ENCODE measurements at regions not wholly inside any gene's neighbourhood (a gene's known extent, or its start where the extent isn't known, plus 50 kb on each side); places are given as distances from the start of the nearest gene placed in this dataset.

DNA sequence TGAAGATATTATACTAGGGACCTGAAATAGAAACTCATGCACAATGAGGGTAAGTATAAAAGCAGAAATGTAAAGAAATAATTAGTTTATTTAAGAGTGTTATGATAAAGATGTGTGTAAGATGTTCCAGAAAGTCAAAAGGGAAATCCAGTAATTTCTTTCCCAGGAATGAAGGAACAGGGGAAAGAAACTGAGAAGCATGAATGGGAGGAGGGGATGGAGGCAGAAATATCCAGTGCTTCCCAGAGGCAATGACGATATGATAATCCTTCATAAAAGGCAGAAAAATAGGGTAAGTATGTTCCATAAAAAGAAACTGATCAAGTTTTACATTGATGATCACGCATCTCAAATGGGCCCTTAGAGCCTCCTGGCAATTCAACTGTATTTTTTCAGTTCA lies 120.7 kb upstream of the LPAR1 start:
- H3K36me3 ChIP-seq: no peaks in the 10 kb centered on the region
- intact Hi-C loops (cut with DNase I): no loop called here
- TF ChIP-seq POLR2A (IDR thresholded peaks at IDR 0.05) (no peak), POLR2AphosphoS5 (IDR thresholded peaks at IDR 0.05; ENCODE audit: insufficient read depth in 1 of 2, low read depth in 1 of 2) (no peak)
- TF ChIP-seq, protein P1, sequence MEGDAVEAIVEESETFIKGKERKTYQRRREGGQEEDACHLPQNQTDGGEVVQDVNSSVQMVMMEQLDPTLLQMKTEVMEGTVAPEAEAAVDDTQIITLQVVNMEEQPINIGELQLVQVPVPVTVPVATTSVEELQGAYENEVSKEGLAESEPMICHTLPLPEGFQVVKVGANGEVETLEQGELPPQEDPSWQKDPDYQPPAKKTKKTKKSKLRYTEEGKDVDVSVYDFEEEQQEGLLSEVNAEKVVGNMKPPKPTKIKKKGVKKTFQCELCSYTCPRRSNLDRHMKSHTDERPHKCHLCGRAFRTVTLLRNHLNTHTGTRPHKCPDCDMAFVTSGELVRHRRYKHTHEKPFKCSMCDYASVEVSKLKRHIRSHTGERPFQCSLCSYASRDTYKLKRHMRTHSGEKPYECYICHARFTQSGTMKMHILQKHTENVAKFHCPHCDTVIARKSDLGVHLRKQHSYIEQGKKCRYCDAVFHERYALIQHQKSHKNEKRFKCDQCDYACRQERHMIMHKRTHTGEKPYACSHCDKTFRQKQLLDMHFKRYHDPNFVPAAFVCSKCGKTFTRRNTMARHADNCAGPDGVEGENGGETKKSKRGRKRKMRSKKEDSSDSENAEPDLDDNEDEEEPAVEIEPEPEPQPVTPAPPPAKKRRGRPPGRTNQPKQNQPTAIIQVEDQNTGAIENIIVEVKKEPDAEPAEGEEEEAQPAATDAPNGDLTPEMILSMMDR (IDR thresholded peaks at IDR 0.05): no peak
- peaks cover 7% of the 10 kb centered on the region for H3K4me1 ChIP-seq
- H3K9me3 ChIP-seq: no peaks in the 10 kb centered on the region
- no peaks in the 10 kb centered on the region for H3K27me3 ChIP-seq
- H3K4me3 ChIP-seq: no peak overlapping the region
- peak overlapping the region; percentile 13 for H3K27ac ChIP-seq
- no peak for DNase-seq (ENCODE audit: extremely low spot score in 2 of 2)

DNA sequence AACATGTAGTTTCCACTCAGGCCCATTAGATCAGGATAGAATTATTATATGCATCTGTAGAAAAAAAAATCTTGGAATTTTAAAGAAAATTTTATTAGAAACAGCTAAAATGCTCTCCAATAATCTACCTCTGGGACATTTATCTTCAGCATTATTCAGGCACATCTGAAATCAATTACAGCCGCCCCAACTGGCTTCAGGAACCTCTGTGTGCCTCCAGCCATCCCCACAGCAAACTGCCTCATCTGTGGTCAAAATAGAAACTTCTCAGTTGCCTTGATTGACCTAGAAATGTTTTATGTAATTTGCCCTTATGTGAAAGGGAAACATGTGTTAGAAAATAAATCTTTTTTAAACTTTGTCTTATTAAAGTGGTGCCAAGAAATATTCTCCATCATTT lies 120.1 kb upstream of the LPAR1 start:
- H3K9me3 ChIP-seq: no peaks in the 10 kb centered on the region
- no peak overlapping the region for H3K4me3 ChIP-seq
- H3K36me3 ChIP-seq: no peaks in the 10 kb centered on the region
- DNase-seq (ENCODE audit: extremely low spot score in 2 of 2): no peak
- TF ChIP-seq POLR2AphosphoS5 (IDR thresholded peaks at IDR 0.05; ENCODE audit: insufficient read depth in 1 of 2, low read depth in 1 of 2): no peak
- TF ChIP-seq, protein P1 (IDR thresholded peaks at IDR 0.05): no peak
- TF ChIP-seq POLR2A (IDR thresholded peaks at IDR 0.05): no peak
- intact Hi-C loops (cut with DNase I): no loop called here
- H3K27me3 ChIP-seq: no peaks in the 10 kb centered on the region
- no peak overlapping the region for H3K27ac ChIP-seq
- peaks cover 3% of the 10 kb centered on the region for H3K4me1 ChIP-seq

- peaks cover 12% of the 10 kb centered on the region for H3K4me1 ChIP-seq
- H3K36me3 ChIP-seq: no peaks in the 10 kb centered on the region
- H3K27me3 ChIP-seq: no peaks in the 10 kb centered on the region
- TF ChIP-seq POLR2A (IDR thresholded peaks at IDR 0.05) (no peak), POLR2AphosphoS5 (IDR thresholded peaks at IDR 0.05; ENCODE audit: insufficient read depth in 1 of 2, low read depth in 1 of 2) (no peak)
- TF ChIP-seq, protein P1 (IDR thresholded peaks at IDR 0.05): no peak
- no peak overlapping the region for H3K4me3 ChIP-seq
- DNase-seq (ENCODE audit: extremely low spot score in 2 of 2): no peak
- intact Hi-C loops (cut with DNase I): no loop called here
- no peak overlapping the region for H3K27ac ChIP-seq
- no peaks in the 10 kb centered on the region for H3K9me3 ChIP-seq
These were observed 115.9 kb upstream of the LPAR1 start for GRCh38 chr9:111154081-111154562.

DNA sequence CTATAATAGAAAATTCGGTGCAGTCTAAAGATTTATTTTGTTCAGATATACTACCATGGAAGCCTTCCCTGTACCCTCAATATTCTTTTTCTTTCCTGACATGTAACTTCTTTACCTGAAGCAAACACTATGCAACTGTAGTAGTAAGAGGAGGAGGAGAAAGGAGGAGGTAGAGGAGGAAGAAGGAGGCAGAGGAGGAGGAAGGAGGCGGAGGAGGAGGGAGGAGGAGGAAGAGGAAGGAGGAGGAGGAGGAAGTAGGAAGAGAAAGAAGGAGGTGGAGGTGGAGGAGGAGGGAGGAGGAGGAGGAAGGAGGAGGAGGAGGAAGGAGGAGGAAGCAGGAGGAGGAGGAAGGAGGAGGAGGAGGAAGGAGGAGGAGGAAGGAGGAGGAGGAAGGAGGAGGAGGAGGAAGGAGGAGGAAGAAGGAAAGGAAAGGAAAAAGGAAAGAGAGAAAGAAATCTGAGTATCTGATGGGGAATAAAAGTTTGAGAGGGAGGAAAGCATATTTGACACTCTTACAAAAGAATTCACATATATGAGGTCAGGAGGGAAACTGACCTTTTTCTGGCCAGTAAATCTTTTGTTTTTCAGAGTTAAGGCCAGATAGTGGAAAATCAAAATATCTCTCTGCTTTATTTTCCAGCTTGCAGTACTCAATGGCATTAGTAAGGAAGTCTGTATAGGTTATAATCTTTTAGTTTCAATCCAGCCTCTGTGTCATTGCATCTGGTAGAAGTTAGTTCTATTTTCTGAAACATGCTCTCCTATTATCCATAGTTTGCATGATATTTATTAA lies 114.5 kb upstream of the LPAR1 start:
- DNase-seq (ENCODE audit: extremely low spot score in 2 of 2): no peak
- intact Hi-C loops (cut with DNase I): no loop called here
- no peaks in the 10 kb centered on the region for H3K9me3 ChIP-seq
- no peak for TF ChIP-seq POLR2AphosphoS5 (IDR thresholded peaks at IDR 0.05; ENCODE audit: insufficient read depth in 1 of 2, low read depth in 1 of 2)
- TF ChIP-seq POLR2A (IDR thresholded peaks at IDR 0.05): no peak
- TF ChIP-seq, protein P1 (IDR thresholded peaks at IDR 0.05): no peak
- no peaks in the 10 kb centered on the region for H3K36me3 ChIP-seq
- no peaks in the 10 kb centered on the region for H3K27me3 ChIP-seq
- no peak overlapping the region for H3K4me3 ChIP-seq
- H3K4me1 ChIP-seq: peaks cover 19% of the 10 kb centered on the region
- H3K27ac ChIP-seq: no peak overlapping the region

DNA sequence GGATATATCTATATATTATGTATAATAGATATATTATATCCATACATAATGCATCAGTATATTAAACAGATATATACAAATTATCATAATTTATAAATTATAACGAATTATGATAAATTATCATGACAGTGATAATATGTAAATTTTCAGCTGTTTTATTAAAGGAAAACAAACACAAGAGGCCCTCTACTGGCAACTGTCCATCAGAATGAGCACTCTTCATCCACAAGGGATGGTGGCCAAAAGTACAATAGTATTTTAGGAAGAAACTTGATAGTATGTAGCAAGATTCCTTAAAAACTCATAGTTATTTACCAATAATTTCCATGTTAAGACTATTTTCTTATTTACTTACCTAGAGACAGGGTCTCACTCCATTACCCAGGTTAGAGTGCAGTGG lies 113.3 kb upstream of the LPAR1 start:
- intact Hi-C loops (cut with DNase I): no loop called here
- no peaks in the 10 kb centered on the region for H3K27me3 ChIP-seq
- TF ChIP-seq POLR2A (IDR thresholded peaks at IDR 0.05): no peak
- no peak for TF ChIP-seq POLR2AphosphoS5 (IDR thresholded peaks at IDR 0.05; ENCODE audit: insufficient read depth in 1 of 2, low read depth in 1 of 2)
- TF ChIP-seq, protein P1 (IDR thresholded peaks at IDR 0.05): no peak
- H3K27ac ChIP-seq: no peak overlapping the region
- no peaks in the 10 kb centered on the region for H3K36me3 ChIP-seq
- H3K9me3 ChIP-seq: no peaks in the 10 kb centered on the region
- no peak for DNase-seq (ENCODE audit: extremely low spot score in 2 of 2)
- peaks cover 19% of the 10 kb centered on the region for H3K4me1 ChIP-seq
- H3K4me3 ChIP-seq: no peak overlapping the region
